GM12892 (cell line): ENCODE measurements at regions not wholly inside any gene's neighbourhood (a gene's known extent, or its start where the extent isn't known, plus 50 kb on each side); places are given as distances from the start of the nearest gene placed in this dataset.

ENCODE experiments used
- POLR2A ChIP-seq: IDR thresholded peaks from 2 replicates; pipeline ENCODE4 v1.6.1; 2011; ENCODE audit warnings: low read depth, low read length, control low read depth
- POLR2AphosphoS5 ChIP-seq: IDR thresholded peaks from 2 replicates; pipeline ENCODE4 v1.6.1; 2011; ENCODE audit warnings: low read depth, low read length, control low read depth
- TAF1 ChIP-seq: IDR thresholded peaks from 2 replicates; pipeline ENCODE4 v1.6.1; 2011; ENCODE audit warnings: low read depth, mild to moderate bottlenecking, control low read depth, low read length, borderline replicate concordance

DNA sequence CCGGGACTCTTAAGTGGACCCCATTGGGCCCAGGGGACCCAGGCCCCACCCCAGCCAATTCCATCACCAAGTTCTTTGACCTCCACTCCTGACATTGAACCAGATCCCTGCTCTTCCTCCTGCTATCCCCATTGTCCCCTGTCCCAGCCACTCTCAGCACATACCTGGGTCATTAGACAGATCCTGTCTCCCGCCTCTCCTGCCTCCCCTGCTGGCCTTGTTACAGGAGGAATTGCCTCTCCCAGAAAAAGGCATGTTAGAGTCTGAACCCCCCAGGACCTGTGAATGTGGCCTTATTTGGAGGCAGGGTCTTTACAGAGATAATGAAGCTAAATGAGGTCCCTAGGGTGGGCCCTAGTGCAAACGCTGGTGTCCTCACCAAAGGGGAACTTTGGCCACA is 301.9 kb downstream of the NPHP4 start:
- TF ChIP-seq POLR2A, result no peak
- TF ChIP-seq POLR2AphosphoS5, result no peak
- TF ChIP-seq TAF1, result no peak
